ENCODE measurements at regions not wholly inside any gene's neighbourhood (a gene's known extent, or its start where the extent isn't known, plus 50 kb on each side); places are given as distances from the start of the nearest gene placed in this dataset.

- no peak for DNase-seq
- intact Hi-C loops (cut with DNase I): no loop called here
Measured at GRCh38 chr1:4140241-4140640, 240.2 kb upstream of the C1orf174 start.

DNA sequence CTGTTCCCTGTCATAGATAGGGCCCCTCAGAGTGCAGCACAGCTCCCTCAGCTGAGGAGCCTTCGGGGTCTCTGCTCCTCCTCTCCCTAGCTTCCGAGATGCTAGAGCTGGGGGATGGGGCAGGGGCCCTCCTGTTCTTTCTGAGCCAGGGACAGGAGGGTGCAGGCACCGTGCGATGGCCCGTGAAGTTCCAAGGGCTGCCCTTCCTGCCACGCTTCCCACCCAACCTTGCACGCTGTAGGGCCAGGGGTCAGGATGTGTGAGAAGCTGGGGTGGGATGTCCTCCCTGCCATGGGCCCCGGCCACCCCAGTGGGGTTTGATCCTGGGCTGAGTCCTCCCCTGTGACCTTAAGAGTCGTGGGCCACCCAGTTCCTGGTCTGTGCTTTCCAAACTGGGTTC lies 240.7 kb upstream of the C1orf174 start:
- intact Hi-C loops (cut with DNase I): no loop called here
- no peak for DNase-seq

DNA sequence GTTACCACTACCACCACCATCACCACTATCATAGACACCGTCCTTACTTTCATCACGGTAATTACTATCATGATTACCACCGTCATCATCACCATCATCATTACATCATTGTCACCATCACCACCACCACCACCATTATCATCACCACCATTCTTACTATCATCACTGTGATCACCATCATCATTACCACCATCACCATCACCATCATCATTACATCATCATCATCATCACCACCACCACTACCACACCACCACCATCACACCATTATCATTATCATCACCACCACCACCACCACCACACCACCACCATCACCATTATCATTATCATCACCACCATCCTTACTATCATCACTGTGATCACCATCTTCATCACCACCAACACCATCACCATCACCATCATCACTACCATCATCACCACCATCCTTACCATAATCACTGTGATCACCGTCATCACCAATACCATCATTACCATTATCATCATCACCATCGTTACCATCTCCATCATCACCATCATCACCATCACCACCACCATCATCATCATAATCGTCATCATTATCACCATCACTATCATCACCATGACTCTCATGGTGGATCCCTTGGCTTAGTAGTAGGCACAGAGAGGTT lies 244.4 kb upstream of the C1orf174 start:
- intact Hi-C loops (cut with DNase I): no loop called here
- no peak for DNase-seq

DNA sequence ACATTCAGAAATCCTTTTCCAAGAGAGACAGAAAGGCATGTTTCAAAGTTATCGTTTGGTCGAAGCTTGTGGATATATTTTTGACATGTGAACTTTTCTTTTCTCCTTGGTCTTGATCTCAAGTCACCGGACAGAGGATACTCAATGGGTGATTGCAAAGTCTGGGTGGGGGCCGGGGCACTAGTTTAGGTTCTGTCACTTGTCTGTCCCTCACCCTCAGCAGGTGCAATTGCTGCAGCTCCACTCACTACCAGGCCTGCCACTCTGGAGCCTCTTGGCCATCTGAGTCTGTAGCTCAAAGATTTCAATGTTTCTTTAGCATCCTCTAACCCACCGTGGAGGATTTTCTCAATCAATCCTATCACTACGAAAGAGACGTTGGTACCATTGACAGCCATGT lies 246.0 kb upstream of the C1orf174 start:
- DNase-seq: no peak
- intact Hi-C loops (cut with DNase I): no loop called here

DNA sequence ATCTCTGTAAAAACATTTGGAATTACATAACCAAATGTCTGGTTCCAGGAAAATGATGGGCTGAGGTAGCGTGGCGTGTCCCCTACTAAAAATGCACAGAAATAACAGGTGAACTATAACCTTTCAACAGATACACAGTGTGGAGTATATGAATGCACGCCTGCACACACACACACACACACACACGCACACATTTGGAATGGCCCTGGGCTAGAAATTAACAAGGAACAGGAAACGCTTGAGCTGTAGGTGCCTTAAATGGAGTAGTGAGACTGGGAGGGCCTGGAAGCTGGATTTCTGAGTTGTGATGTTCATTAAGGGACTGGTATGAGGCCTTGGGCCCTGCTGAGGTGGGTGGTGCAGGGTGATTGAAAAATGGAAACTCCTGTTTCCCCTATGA lies 246.5 kb upstream of the C1orf174 start:
- DNase-seq: no peak
- intact Hi-C loops (cut with DNase I): no loop called here

DNA sequence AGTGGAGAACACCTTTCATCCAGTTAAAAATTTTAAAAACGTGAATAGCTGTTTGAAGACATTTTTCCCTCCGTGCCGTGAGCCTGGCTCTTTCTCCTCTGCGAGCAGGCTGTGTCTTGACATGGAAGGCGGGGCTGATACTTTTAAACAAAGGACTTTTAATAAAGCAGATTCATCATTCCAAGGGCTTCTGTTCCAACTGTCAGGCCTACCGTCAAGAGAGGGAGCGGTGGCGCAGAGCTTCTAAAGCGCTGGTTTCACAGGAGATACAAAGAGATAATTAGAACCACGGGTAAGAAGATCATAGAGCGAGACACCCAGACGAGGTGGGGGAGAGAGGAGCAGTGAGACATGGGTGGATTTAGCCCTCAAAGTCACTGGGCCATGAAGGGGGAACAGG lies 247.4 kb upstream of the C1orf174 start:
- intact Hi-C loops (cut with DNase I): no loop called here
- DNase-seq: peak in 2 of 42 donors; percentile 3 to 14

- intact Hi-C loops (cut with DNase I): no loop called here
Measured at GRCh38 chr1:4149281-4149680, 249.2 kb upstream of the C1orf174 start.

GRCh38 chr1:4149831-4150230 lies 249.8 kb upstream of the C1orf174 start:
- intact Hi-C loops (cut with DNase I): no loop called here
- no peak for DNase-seq

More at GRCh38 chr1:4149281-4149680, 249.2 kb upstream of the C1orf174 start:
- no peak for DNase-seq

DNA sequence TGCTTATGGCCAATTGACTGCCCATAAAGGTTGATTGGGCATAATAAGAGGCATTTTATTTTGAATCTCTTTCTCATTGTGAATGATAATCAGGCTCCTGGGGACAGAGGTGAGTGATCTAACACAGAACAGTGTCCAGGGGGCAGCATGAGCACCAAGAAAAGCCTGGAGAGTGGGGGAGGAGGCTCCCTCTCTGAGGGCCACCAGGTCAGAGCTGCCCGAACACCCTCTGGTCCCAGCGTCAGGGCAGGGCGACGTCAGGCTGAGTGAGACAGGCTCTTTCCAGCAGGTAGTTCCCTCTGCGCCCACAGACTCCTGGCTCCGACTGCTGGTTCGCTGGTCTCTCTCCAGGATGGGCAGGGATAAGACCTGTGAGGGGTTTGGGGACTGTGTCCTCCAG lies 250.2 kb upstream of the C1orf174 start:
- DNase-seq: no peak
- intact Hi-C loops (cut with DNase I): no loop called here

DNA sequence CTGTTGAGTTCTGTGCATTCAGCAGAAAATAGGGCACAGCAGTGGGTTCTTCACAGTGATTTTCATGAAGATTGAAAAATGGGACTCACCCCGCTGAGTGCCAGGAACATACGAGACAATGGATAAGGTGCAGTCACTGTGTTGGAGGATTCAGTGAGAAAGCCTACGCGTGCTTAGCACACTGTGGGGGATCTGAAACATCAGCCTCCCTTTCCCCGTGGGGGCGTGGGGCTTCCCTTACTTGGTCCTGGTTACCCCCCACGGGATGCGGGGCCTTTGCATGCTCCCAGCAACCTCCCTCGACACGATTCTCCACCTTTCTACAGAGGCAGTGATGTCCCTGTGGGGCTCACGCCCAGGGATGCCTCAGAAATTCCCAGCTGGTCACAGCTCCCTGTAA lies 252.2 kb upstream of the C1orf174 start:
- intact Hi-C loops (cut with DNase I): no loop called here
- DNase-seq: peak in 28 of 42 donors; percentile 9 to 70 (median 37)

GRCh38 chr1:4153571-4153970 lies 253.5 kb upstream of the C1orf174 start:
- intact Hi-C loops (cut with DNase I): no loop called here

GRCh38 chr1:4156241-4156973 lies 256.3 kb upstream of the C1orf174 start:
- DNase-seq: no peak
- intact Hi-C loops (cut with DNase I): no loop called here

More at GRCh38 chr1:4153571-4153970, 253.5 kb upstream of the C1orf174 start:
- DNase-seq: no peak

GRCh38 chr1:4160181-4160580 lies 260.1 kb upstream of the C1orf174 start:
- intact Hi-C loops (cut with DNase I): no loop called here
- no peak for DNase-seq

GRCh38 chr1:4161366-4162006 lies 261.4 kb upstream of the C1orf174 start:
- no peak for DNase-seq

GRCh38 chr1:4164965-4165364 lies 264.9 kb upstream of the C1orf174 start:
- no peak for DNase-seq
- intact Hi-C loops (cut with DNase I): no loop called here

More at GRCh38 chr1:4161366-4162006, 261.4 kb upstream of the C1orf174 start:
- intact Hi-C loops (cut with DNase I): no loop called here

- intact Hi-C loops (cut with DNase I): no loop called here
- DNase-seq: peak in 1 of 42 donors; percentile 13
Measured at GRCh38 chr1:4165686-4166300, 265.7 kb upstream of the C1orf174 start.

GRCh38 chr1:4166713-4167112 lies 266.6 kb upstream of the C1orf174 start:
- intact Hi-C loops (cut with DNase I): no loop called here

DNA sequence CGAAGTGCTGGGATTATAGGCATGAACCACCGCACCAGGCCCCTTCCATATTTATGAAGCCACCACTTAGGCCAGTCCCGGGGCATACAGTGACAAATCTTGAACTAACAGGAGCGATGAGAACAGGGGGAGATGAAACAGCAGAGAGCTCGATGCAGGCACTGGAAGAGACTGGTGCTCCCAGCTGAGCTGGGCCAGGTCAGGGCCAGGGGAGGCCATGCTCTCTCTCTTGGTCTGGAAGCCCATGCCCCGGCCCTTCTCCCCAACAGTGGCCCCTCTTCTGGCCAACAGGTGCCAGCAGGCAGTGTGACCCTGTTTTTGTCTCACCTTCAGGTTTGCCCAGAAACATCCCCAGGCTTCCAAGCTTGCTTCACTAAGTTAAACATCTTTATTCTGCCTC lies 269.9 kb upstream of the C1orf174 start:
- intact Hi-C loops (cut with DNase I): no loop called here
- DNase-seq: peak in 2 of 42 donors; percentile 3 to 6

More at GRCh38 chr1:4166713-4167112, 266.6 kb upstream of the C1orf174 start:
- peak in 6 of 42 donors; percentile 9 to 60 (median 35) for DNase-seq

GRCh38 chr1:4170548-4171340 lies 270.7 kb upstream of the C1orf174 start:
- peak in 31 of 42 donors; percentile 24 to 83 (median 50) for DNase-seq
- intact Hi-C loops (cut with DNase I): no loop called here

Data from head of caudate nucleus (tissue), 42 donors.